IPS-NIHi11 (cell line): ENCODE measurements at regions not wholly inside any gene's neighbourhood (a gene's known extent, or its start where the extent isn't known, plus 50 kb on each side); places are given as distances from the start of the nearest gene placed in this dataset.
"Not testable (repeated sequence)": the region's sequence is repeated elsewhere in the genome, so short reads cannot be mapped to it uniquely, and the experiment has no call there.

Experiments used
- DNase-seq: peaks from one replicate; pipeline ENCODE4 v3.0.0; 2012; ENCODE audit warnings: mixed read lengths, low spot score

- DNase-seq, result not testable (repeated sequence)
Observed at GRCh38 chr2:166743482-166743881, 144.8 kb upstream of the XIRP2 start.

- DNase-seq, result no peak
Observed at GRCh38 chr2:166727095-166727494, 161.2 kb upstream of the XIRP2 start.

DNA sequence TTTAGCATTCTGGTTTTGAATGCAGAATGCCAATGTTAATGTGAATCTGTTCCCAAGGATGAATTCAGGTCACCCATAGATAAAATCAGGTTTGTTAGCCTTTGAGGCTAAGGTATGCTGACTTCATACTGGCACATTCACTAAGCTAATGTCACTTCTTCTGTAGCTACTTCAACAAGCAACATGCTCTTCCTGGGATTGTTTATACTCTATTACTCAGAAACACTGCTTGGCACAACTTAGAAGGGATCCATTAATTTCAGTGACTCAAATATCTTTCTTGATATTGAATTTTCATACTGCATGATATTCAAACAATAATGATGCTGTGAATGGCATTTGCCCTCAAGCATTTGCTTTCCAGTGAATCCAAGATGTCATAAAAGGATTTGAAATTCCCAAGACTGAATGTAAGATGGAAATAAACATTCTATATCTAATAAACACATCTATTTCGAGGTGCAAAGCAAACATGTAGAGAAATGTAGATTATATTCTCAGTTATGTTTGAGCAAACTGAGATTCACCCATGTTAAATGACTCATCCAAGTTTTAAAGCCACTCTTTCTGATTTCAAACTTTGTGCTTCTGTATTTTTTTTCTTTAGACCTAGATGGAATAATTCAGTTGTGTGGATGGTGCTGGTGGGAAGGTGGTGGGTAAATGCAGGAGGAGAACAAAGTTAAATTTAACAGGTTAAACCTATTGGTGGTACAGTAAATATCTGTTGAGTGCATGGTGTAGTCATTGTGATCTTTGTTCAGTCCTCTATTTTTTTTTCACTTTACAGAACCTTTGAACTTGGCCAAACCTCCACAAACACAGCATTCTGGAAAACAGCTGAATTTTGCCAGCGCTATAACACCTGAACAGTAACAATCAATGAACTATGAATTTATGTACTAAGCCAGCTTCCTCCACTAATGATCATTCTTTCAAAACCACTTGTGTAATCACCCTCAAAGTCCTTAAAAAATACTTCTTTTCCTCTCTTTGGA lies 162.1 kb upstream of the XIRP2 start:
- DNase-seq, result no peak

DNA sequence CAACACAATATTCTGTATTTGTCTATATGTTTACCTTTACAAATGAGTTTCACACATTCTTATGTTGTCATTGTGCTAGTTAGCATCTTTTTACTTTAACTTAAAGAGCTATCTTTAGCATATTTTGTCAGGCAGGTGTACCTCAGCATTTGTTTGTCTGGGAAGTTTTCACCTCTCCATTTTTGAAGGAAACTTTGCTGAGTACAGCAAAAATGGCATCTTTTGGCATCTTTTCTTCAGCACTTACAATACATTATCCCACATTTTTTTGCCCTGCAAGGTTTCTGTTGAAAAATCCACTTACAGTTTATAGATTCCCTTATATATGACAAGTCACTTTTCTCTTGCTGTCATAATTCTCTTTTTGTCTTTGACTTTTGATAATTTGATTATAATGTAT lies 171.3 kb upstream of the XIRP2 start:
- no peak for DNase-seq

GRCh38 chr2:166700079-166700478 lies 188.2 kb upstream of the XIRP2 start:
- DNase-seq, result no peak

- DNase-seq, result no peak
Observed at GRCh38 chr2:166695154-166695553, 193.1 kb upstream of the XIRP2 start.

DNA sequence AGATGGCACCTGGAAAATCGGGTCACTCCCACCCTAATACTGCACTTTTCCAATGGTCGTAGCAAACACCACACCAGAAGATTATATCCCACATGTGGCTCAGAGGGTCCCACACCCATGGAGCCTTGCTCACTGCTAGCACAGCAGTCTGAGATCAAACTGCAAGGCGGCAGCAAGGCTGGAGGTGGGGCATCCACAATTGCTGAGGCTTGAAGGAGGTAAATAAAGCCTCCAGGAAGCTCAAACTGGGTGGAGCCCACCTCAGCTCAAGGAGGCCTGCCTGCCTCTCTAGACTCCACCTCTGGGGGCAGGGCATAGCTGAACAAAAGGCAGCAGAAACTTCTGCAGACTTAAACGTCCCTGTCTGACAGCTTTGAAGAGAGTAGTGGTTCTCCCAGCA lies 192.0 kb upstream of the SCN7A start:
- DNase-seq, result not testable (repeated sequence)

DNA sequence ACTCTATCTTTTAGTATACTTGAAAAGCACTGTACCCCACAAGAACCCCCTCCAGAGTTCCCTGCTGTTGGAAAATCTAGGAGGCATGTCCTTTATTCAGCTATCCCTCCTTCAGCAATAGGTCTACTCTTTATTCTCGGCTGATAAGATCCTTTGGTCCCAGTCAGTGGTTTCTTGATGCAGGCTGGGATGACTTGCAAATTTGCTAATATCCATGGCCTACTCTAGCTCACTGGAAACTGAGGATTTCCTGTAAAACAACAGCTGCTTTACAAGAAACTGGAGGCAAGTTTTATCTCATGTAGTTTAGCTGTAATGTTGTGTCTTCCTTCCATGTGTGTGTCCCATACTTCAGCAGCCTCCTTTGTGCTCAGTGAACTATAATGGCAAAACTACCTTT lies 183.9 kb upstream of the SCN7A start:
- no peak for DNase-seq

- DNase-seq, result no peak
Observed at GRCh38 chr2:166676716-166677115, 182.7 kb upstream of the SCN7A start.

DNA sequence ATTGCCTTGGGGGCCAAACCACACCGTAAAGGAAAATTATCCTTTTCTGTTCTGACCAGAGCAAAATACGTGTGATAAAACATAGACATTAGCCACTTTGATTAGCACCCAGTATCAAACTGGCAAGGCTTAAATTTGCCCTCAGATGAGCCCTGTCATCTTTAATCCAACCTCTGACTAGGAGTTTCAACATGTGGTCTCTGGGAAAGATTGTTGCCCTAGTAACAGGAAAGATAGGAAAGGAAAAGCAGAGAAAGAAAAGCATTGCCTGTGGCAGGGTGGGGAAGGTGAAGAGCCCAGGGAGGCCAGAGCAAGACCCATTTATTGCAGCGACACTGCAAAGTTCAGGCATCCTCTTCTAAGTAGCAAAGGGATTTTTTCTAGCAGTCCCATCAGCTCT lies 181.5 kb upstream of the SCN7A start:
- no peak for DNase-seq

DNA sequence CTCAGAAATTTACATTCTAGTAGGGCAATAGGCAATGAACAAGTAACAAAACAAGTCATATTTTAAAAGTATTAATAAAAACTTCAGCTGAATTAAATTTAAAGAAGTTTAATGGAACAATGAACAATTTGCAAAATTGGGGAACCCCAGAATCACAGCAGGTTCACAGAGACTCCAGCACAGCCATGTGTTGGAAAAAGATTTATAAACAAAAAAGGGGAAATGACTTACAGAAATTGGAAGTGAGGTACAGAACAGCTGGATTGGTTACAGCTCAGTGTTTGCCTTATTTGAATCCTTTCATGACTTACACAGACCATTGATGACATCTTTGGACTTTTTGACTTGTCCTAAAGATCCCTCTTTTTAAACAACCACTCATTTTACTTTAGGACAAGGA lies 179.9 kb upstream of the SCN7A start:
- DNase-seq, result no peak

DNA sequence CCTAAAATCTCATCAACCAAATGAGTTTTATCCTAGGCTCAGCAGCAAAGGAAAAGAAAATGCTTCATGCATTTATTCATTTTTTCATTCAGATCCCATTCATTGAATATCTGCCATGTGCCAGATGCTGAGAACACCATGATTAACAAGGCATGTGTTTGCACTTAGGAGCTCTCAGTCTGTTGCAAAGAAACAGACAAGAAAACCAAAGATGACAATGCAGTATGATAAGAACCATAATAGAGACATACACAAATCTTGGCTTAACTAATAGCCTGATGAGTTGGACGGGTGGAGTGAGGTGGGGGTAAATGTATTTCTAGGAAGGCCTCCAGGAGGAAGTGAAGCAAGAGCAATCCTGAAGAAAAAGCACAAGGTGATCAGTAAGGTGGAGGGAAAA lies 177.8 kb upstream of the SCN7A start:
- no peak for DNase-seq

- no peak for DNase-seq
Observed at GRCh38 chr2:166671235-166671634, 177.2 kb upstream of the SCN7A start.

DNA sequence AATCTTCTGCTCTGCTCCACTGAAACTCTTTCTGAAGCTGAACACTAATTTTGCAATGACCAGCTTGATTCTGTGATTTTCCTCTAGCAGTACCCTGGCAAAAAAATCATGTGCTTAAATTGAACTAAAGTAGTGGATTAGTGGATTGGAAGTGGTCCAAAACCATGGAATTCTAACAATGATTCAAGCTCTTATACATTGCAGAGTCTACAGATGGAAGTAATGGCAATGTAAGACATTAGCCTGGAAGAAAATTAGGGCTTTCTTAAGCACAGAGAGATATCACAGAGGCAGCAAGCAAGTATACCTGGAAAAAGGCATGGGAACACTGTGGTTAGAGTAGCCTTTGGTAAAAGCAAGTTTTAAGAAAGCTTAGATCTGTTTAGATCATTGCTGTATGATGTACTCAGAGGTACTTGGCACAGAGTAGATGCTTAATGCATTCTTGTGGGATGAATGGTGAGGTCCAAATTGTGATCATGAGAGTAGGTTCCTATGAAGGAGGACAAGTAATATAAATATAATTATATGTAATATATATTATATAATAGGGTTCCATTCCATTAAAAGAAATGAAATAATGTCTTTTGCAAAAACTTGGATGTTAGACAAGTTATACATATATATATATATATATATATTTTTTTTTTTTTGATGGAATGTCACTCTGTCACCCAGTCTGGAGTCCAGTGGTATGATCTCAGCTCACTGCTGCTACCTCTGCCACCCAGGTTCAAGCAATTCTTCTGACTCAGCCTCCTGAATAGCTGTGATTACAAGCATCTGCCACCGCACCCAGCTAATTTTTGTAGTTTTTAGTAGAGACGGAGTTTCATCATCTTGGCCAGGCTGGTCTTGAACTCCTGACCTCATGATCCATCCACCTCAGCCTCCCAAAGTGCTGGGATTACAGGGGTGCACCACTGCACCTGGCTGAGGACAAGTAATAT lies 172.2 kb upstream of the SCN7A start:
- no peak for DNase-seq

GRCh38 chr2:166661824-166662223 lies 167.8 kb upstream of the SCN7A start:
- DNase-seq, result no peak

- no peak for DNase-seq
Observed at GRCh38 chr2:166661391-166661790, 167.3 kb upstream of the SCN7A start.

- DNase-seq, result no peak
Observed at GRCh38 chr2:166658901-166659300, 164.9 kb upstream of the SCN7A start.

GRCh38 chr2:166653185-166653813 lies 159.2 kb upstream of the SCN7A start:
- no peak for DNase-seq

GRCh38 chr2:166651991-166652390 lies 157.9 kb upstream of the SCN7A start:
- no peak for DNase-seq

DNA sequence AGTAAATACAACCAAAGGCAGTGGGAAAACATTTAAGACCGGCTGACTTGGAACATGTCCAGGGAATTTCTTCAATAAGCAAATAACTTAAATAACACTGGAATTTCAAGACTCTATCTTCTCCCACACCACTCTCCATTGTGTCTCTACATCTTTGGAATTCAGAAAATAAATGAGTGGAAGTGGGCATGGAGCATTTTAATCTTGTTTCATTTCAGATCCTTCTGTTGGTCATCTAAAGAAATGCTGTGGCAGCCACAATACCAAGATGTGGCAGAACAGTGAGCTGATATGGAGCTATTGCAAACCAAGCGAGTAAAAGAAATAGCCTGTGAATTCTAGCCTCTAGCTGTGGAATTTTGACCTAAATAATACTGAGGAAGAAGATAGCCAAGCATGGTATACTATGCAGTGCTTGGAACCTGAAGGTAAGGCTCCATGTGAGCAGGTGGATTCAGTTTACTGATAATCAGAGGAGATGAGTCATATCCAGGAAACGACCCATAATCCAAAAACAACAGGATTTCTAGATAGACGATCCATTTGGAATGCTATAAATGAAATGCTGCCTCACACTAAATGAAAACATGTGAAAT lies 157.1 kb upstream of the SCN7A start:
- no peak for DNase-seq

- DNase-seq, result no peak
Observed at GRCh38 chr2:166647935-166648334, 153.9 kb upstream of the SCN7A start.

DNA sequence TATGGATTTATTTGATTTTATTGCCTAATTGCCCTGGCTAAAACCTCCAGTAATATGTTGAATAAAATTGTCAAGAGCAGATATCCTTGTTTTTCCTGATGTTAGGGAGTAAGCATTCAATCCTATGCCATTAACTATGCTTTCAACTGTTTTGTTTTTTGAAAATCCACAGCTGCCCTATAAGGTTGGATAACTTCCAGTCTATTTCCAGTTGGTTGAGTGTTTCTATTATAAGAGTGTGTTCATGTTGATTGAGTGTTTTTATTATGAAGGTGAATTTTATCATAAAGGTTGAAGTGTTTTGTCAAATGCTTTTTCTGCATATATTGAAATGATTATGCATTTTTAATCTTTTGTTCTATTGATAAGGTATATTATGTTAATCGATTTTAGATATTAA lies 149.9 kb upstream of the SCN7A start:
- no peak for DNase-seq
